ENCODE measurements at regions not wholly inside any gene's neighbourhood (a gene's known extent, or its start where the extent isn't known, plus 50 kb on each side); places are given as distances from the start of the nearest gene placed in this dataset.

GRCh38 chr1:232259333-232259732 lies 370.6 kb downstream of the SIPA1L2 start:
- CTCF ChIA-PET, result no interaction called here
- Mint-ChIP-seq H3K36me3 (ENCODE audit: low read depth) (no peaks in the 10 kb centered on the region), H3K4me3 (no peak overlapping the region), H3K27ac (no peak overlapping the region), H3K27me3 (ENCODE audit: low read depth) (peaks cover 22% of the 10 kb centered on the region), H3K4me1 (ENCODE audit: low read depth) (no peaks in the 10 kb centered on the region), H3K9me3 (no peaks in the 10 kb centered on the region)
- intact Hi-C loops (cut with micrococcal nuclease), result no loop called here
- DNase-seq, result no peak

GRCh38 chr1:232252546-232253118 lies 377.3 kb downstream of the SIPA1L2 start:
- H3K9me3 Mint-ChIP-seq, result no peaks in the 10 kb centered on the region
- intact Hi-C loops (cut with micrococcal nuclease), result no loop called here
- peaks cover 34% of the 10 kb centered on the region for H3K27me3 Mint-ChIP-seq (ENCODE audit: low read depth)
- H3K4me3 Mint-ChIP-seq, result no peak overlapping the region
- DNase-seq, result no peak
- H3K4me1 Mint-ChIP-seq (ENCODE audit: low read depth), result peaks cover 3% of the 10 kb centered on the region
- CTCF ChIA-PET, result no interaction called here
- no peak overlapping the region for H3K27ac Mint-ChIP-seq
- H3K36me3 Mint-ChIP-seq (ENCODE audit: low read depth), result no peaks in the 10 kb centered on the region

DNA sequence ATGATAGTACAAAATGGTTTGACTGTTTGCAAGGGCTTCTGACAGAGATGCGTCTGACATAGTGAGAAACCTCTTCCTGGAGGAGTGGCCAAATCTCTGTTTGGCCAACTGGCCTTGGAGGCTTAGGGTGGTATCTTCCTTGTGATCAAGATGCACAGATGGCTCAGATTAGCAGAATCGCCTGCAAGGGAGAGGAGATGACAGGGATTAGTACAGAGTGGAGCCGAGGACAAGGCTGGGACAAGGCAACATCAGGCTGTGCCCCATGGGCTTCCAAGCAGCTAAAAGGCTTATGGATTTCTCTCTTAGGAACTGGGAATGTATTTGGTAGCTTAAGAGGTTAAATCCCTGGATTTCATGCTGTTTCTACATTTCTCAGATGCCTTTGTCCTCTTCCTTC lies 379.1 kb downstream of the SIPA1L2 start:
- H3K36me3 Mint-ChIP-seq (ENCODE audit: low read depth), result no peaks in the 10 kb centered on the region
- H3K9me3 Mint-ChIP-seq, result no peaks in the 10 kb centered on the region
- H3K4me3 Mint-ChIP-seq, result no peak overlapping the region
- no peak overlapping the region for H3K27ac Mint-ChIP-seq
- intact Hi-C loops (cut with micrococcal nuclease), result no loop called here
- CTCF ChIA-PET, result no interaction called here
- H3K27me3 Mint-ChIP-seq (ENCODE audit: low read depth), result peaks cover 41% of the 10 kb centered on the region
- H3K4me1 Mint-ChIP-seq (ENCODE audit: low read depth), result peaks cover 3% of the 10 kb centered on the region
- DNase-seq, result no peak

DNA sequence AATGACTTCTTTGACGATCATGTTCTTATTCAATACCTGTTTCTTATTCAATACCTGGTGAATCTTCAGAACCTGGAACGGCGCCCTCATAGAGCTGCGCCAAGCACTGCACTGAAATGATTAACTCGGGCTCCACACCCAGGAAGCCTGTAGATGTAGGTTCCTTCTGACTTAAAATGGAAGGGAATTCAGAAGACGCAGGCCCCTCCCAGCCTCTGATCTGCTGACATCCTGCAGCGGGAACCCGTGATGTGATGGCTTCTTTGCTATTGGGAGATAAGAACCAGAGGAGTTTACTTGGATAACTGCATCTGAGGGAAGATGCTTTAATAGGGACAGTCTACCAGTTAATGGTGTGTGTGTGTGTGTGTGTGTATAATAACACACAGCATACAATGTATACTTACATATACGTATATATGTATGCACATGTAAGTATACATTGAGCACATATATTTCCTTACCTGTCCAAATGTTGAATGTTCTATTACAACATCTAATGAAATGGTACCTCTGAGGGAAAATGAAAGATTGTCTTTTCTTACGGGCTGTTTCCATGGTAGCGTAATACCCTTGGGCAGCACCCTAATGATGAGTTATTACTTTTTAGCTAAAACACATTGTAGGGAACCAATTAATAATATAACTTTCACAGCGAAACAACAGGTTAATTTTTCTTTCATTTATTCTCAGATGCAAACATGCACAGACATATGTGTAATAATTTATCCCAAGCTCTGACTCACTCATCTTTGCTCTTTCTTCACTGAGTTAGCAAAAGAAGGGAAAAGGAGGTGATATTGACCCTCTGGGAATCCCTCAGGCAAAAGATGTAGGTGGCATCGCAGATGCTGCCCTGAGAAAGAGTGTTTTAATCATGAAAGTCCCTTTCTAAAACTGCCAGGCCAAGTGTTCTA lies 379.8 kb downstream of the SIPA1L2 start:
- Mint-ChIP-seq H3K27ac (no peak overlapping the region), H3K36me3 (ENCODE audit: low read depth) (no peaks in the 10 kb centered on the region), H3K4me1 (ENCODE audit: low read depth) (peaks cover 3% of the 10 kb centered on the region), H3K27me3 (ENCODE audit: low read depth) (peaks cover 44% of the 10 kb centered on the region), H3K9me3 (no peaks in the 10 kb centered on the region), H3K4me3 (no peak overlapping the region)
- DNase-seq, result no peak
- intact Hi-C loops (cut with micrococcal nuclease), result no loop called here
- CTCF ChIA-PET, result no interaction called here

GRCh38 chr1:232249339-232249738 lies 380.6 kb downstream of the SIPA1L2 start:
- peaks cover 43% of the 10 kb centered on the region for H3K27me3 Mint-ChIP-seq (ENCODE audit: low read depth)
- H3K27ac Mint-ChIP-seq, result no peak overlapping the region
- intact Hi-C loops (cut with micrococcal nuclease), result no loop called here
- no peak for DNase-seq
- no peaks in the 10 kb centered on the region for H3K9me3 Mint-ChIP-seq
- CTCF ChIA-PET, result interaction anchor here (0.6 kb wide), 1 partner anchor 25 kb away, joined by 3 read pairs; no protein-coding TSS in a partner anchor
- peaks cover 3% of the 10 kb centered on the region for H3K4me1 Mint-ChIP-seq (ENCODE audit: low read depth)
- H3K36me3 Mint-ChIP-seq (ENCODE audit: low read depth), result no peaks in the 10 kb centered on the region
- no peak overlapping the region for H3K4me3 Mint-ChIP-seq

GRCh38 chr1:232248276-232248820 lies 381.6 kb downstream of the SIPA1L2 start:
- peaks cover 3% of the 10 kb centered on the region for H3K4me1 Mint-ChIP-seq (ENCODE audit: low read depth)
- CTCF ChIA-PET, result no interaction called here
- H3K27ac Mint-ChIP-seq, result no peak overlapping the region
- intact Hi-C loops (cut with micrococcal nuclease), result no loop called here
- no peak overlapping the region for H3K4me3 Mint-ChIP-seq
- peaks cover 40% of the 10 kb centered on the region for H3K27me3 Mint-ChIP-seq (ENCODE audit: low read depth)
- DNase-seq, result no peak
- H3K36me3 Mint-ChIP-seq (ENCODE audit: low read depth), result no peaks in the 10 kb centered on the region
- H3K9me3 Mint-ChIP-seq, result no peaks in the 10 kb centered on the region

DNA sequence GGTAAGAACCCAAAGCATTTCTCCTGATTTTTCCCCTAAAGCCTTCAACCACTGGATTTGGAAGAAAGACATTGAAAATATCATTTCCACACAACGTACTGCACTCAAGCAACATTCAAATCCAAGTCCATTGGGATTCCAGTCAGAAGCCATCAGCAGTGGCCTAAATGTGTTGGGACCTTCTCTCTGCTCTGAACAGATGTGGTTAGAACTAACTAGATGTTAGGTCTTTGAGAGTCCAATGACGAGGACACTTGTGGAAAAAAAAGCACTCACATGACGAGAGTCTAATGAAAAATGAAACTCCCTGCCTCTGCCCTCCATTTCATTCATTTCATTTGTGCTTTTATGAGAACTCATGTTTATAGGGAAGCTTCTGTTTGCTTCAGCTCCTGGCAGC lies 382.3 kb downstream of the SIPA1L2 start:
- H3K4me3 Mint-ChIP-seq, result no peak overlapping the region
- peaks cover 33% of the 10 kb centered on the region for H3K27me3 Mint-ChIP-seq (ENCODE audit: low read depth)
- no peak overlapping the region for H3K27ac Mint-ChIP-seq
- DNase-seq, result no peak
- intact Hi-C loops (cut with micrococcal nuclease), result no loop called here
- CTCF ChIA-PET, result interaction anchor here (0.6 kb wide), 1 partner anchor 59 kb away, joined by 5 read pairs; no protein-coding TSS in a partner anchor
- H3K9me3 Mint-ChIP-seq, result no peaks in the 10 kb centered on the region
- peaks cover 3% of the 10 kb centered on the region for H3K4me1 Mint-ChIP-seq (ENCODE audit: low read depth)
- H3K36me3 Mint-ChIP-seq (ENCODE audit: low read depth), result no peaks in the 10 kb centered on the region

DNA sequence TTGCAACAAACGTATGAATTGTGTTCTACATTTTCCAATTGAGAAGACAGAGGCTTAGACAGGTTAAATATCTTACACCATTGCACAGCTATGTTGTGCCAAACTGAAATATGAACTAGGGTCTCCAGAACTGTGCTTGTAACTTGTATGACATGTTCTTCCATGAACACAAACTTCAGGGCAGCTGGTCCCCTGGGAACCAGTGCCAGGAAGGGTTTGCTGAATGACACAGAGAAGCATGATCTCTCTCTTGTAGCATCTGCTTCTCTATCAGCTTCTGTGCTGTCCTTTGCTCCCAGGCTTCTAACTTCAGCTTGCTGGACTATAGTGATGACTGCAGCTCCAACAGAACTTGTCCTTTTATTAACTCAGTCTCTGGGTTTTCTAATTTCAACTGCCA lies 385.5 kb downstream of the SIPA1L2 start:
- intact Hi-C loops (cut with micrococcal nuclease), result no loop called here
- CTCF ChIA-PET, result interaction anchor here (0.7 kb wide), 1 partner anchor 377 kb away, joined by 3 read pairs; no protein-coding TSS in a partner anchor
- Mint-ChIP-seq H3K36me3 (ENCODE audit: low read depth) (no peaks in the 10 kb centered on the region), H3K4me3 (no peak overlapping the region), H3K27me3 (ENCODE audit: low read depth) (peaks cover 31% of the 10 kb centered on the region), H3K27ac (no peak overlapping the region), H3K9me3 (no peaks in the 10 kb centered on the region), H3K4me1 (ENCODE audit: low read depth) (no peaks in the 10 kb centered on the region)
- no peak for DNase-seq

DNA sequence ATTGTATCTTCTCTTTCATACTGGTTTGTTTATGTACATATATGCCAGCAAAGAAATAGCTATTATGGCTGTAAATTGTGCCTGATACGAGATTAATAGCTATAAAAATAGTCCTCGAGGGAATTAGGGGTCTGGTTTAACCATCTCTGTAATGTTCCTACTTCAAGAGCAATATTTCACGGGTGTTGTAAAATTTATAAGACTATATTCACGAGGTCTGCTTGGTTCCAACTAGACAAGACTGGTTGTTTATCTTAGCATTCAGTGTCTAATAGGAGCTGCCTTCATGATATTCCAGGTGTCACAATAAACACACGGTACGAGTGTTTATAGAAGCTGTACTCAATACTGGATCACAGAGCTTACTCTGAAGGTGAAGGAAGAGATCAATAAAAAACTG lies 389.9 kb downstream of the SIPA1L2 start:
- Mint-ChIP-seq H3K27me3 (ENCODE audit: low read depth) (peaks cover 12% of the 10 kb centered on the region), H3K27ac (no peak overlapping the region), H3K36me3 (ENCODE audit: low read depth) (no peaks in the 10 kb centered on the region), H3K4me1 (ENCODE audit: low read depth) (no peaks in the 10 kb centered on the region), H3K9me3 (no peaks in the 10 kb centered on the region), H3K4me3 (no peak overlapping the region)
- intact Hi-C loops (cut with micrococcal nuclease), result no loop called here
- no peak for DNase-seq
- CTCF ChIA-PET, result interaction anchor here (0.6 to 0.7 kb wide), 2 partner anchors 28 to 31 kb away, joined by 3 to 5 read pairs; no protein-coding TSS in a partner anchor

- CTCF ChIA-PET, result interaction anchor here (0.6 to 0.7 kb wide), 2 partner anchors 28 to 31 kb away, joined by 3 to 5 read pairs; no protein-coding TSS in a partner anchor
- Mint-ChIP-seq H3K27ac (no peak overlapping the region), H3K36me3 (ENCODE audit: low read depth) (no peaks in the 10 kb centered on the region), H3K4me3 (no peak overlapping the region), H3K4me1 (ENCODE audit: low read depth) (no peaks in the 10 kb centered on the region), H3K9me3 (no peaks in the 10 kb centered on the region), H3K27me3 (ENCODE audit: low read depth) (peaks cover 10% of the 10 kb centered on the region)
- intact Hi-C loops (cut with micrococcal nuclease), result no loop called here
- DNase-seq, result no peak
Measured at GRCh38 chr1:232239522-232239921, 390.4 kb downstream of the SIPA1L2 start.

DNA sequence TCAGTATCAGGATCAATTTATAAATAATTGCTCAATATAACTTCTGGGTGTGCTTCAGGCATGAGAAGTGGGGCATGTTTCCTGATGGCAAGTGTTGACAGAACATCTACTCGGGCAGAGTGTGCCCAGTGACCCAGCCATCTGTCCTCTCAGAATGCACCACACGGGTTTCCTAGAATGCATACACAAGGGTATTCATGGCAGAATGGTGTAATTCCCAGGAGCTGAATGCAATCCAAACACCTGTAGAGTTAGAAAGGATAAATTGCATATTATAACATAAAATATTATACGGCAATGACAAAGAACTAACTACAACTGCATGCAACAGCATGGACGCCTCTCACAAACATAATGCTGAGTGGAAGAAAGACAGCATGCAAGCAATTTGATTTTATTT lies 391.9 kb downstream of the SIPA1L2 start:
- intact Hi-C loops (cut with micrococcal nuclease), result no loop called here

GRCh38 chr1:232227306-232227705 lies 402.6 kb downstream of the SIPA1L2 start:
- no peaks in the 10 kb centered on the region for H3K9me3 Mint-ChIP-seq
- no peaks in the 10 kb centered on the region for H3K27me3 Mint-ChIP-seq (ENCODE audit: low read depth)
- peaks cover 10% of the 10 kb centered on the region for H3K4me1 Mint-ChIP-seq (ENCODE audit: low read depth)
- no peak overlapping the region for H3K4me3 Mint-ChIP-seq
- CTCF ChIA-PET, result no interaction called here
- H3K27ac Mint-ChIP-seq, result no peak overlapping the region
- no peaks in the 10 kb centered on the region for H3K36me3 Mint-ChIP-seq (ENCODE audit: low read depth)
- intact Hi-C loops (cut with micrococcal nuclease), result no loop called here
- no peak for DNase-seq

More for the DNA sequence above, 391.9 kb downstream of the SIPA1L2 start:
- H3K27me3 Mint-ChIP-seq (ENCODE audit: low read depth), result peaks cover 14% of the 10 kb centered on the region
- no peak overlapping the region for H3K4me3 Mint-ChIP-seq
- no peaks in the 10 kb centered on the region for H3K36me3 Mint-ChIP-seq (ENCODE audit: low read depth)
- CTCF ChIA-PET, result interaction anchor here (0.5 kb wide), 1 partner anchor 1496 kb away, joined by 3 read pairs; no protein-coding TSS in a partner anchor
- H3K27ac Mint-ChIP-seq, result no peak overlapping the region
- no peaks in the 10 kb centered on the region for H3K9me3 Mint-ChIP-seq
- no peak for DNase-seq
- no peaks in the 10 kb centered on the region for H3K4me1 Mint-ChIP-seq (ENCODE audit: low read depth)

All from activated naive CD4-positive, alpha-beta T cell treated with anti-CD3 and anti-CD28 coated beads for 36 hours (primary cell).